Urinary bladder (tissue), 3 donors: ENCODE measurements at regions not wholly inside any gene's neighbourhood (a gene's known extent, or its start where the extent isn't known, plus 50 kb on each side); places are given as distances from the start of the nearest gene placed in this dataset.
A peak's percentile ranks its signal among the peaks of the same experiment; 100 is the strongest.

ENCODE experiments used
- DNase-seq: peaks from one replicate; pipeline ENCODE4 v3.0.0-alpha.2; 2015; ENCODE audit errors: extremely low spot score
- H3K27ac ChIP-seq: one replicate; pipeline ENCODE4 v1.5.1; 2013; ENCODE audit warnings: low read depth, mild to moderate bottlenecking, moderate library complexity
- H3K36me3 ChIP-seq: one replicate; pipeline ENCODE4 v1.6.1; 2013; ENCODE audit warnings: mild to moderate bottlenecking, moderate library complexity; ENCODE audit not compliant: insufficient read depth
- H3K4me1 ChIP-seq: one replicate; pipeline ENCODE4 v1.6.1; 2013; ENCODE audit warnings: mild to moderate bottlenecking, moderate library complexity; ENCODE audit not compliant: insufficient read depth
- H3K4me3 ChIP-seq: one replicate; pipeline ENCODE4 v1.5.1; 2013; ENCODE audit warnings: low read depth, low read length
- WGBS: extraction: QIAGEN DNeasy Blood & Tissue Kit; methylation state at CpG from one replicate; pipeline ENCODE4 v1.1.7; 2013; 5-methylcytosine and 5-hydroxymethylcytosine counted together
- donor health status: healthy with polysubstance abuse.
- donor health status: healthy.

- 45% methylated on average over 5 of the region's 5 CpGs for WGBS
- H3K36me3 ChIP-seq = no peaks in the 10 kb centered on the region
- no peak overlapping the region for H3K27ac ChIP-seq
- no peaks in the 10 kb centered on the region for H3K4me1 ChIP-seq
- no peak overlapping the region for H3K4me3 ChIP-seq
- DNase-seq = no peak
These were observed 136.9 kb downstream of the SLC38A1 start for GRCh38 chr12:46131732-46132469.

- Histone ChIP-seq H3K27ac (no peak overlapping the region), H3K4me1 (no peaks in the 10 kb centered on the region), H3K4me3 (no peak overlapping the region), H3K36me3 (no peaks in the 10 kb centered on the region)
- 82% methylated on average over 6 of the region's 6 CpGs for WGBS
- no peak for DNase-seq
These were observed 137.3 kb upstream of the SCAF11 start for GRCh38 chr12:46127656-46128055.

GRCh38 chr12:46126050-46126727, 135.8 kb upstream of the SCAF11 start:
- Histone ChIP-seq H3K4me1 (no peaks in the 10 kb centered on the region), H3K4me3 (no peak overlapping the region), H3K36me3 (no peaks in the 10 kb centered on the region), H3K27ac (no peak overlapping the region)
- DNase-seq = no peak
- WGBS = 78% methylated on average over 4 of the region's 4 CpGs

DNA sequence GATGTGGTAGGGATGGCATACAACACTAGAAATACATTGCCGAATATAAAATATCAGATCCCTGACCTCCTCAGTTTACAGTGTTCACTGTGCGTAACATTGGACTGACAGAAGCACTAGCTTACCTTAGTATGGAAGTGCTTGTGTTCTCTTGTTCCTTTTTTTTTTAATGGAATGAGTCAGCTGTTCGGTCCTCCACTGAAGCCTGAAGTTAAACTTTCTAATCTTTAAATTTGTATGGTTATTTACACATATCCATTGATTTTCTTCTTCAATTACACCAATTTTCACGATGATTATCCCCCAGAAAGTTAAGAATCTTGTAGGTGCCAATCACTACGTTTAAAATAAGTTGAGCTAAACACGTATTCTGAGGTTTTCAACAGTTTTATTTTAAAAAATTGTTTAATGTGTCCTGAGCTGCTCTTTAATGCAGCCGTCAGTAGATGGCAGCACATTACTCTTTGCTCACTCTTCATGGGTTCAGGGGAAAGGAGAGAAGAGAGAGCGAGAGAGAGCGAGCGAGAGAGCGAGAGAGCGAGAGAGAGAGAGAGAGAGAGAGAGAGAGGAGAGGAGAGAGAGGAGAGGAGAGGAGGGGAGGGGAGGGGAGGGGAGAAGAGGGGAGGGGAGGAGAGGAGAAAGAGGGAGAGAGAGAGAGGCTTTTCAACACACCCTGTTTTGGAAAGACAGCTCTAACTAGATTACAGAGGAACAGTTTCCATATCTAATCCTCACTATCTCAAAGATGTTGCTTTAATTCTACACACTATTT, 134.7 kb upstream of the SCAF11 start:
- peak; percentile 75 for DNase-seq

DNA sequence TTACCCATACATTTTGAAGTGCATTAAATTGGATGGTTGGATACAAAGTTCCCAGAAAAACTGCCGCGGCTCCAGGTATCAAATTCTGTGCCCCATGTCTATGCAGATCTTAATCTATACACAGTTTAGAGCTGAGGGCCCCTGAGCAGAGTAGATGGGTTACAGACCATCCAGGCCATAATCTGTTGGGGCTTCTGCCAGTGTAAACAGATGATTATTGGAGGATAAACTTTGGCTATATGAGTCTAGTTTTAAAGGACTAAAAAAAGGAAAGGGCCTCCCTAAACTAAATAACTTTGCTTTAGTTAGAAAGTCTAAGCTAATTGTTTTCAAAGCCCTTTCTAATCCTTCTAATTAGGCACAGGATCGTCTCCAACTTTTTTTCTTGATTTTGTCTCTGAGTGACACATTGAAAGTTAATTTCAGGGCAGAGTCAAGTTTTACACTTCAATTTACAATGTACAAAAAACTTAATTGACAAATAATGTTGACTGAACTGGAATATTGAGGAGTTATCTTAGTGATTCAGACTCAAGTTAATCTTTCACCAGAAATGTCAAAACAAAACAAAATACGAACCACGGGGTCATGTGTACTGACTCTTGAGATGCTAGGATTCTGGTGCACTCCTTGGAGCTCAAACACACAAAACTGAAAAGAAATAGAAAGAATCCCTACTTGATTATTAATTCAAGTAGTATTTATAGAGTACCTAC, 133.9 kb upstream of the SCAF11 start:
- DNase-seq = no peak
- Histone ChIP-seq H3K27ac (no peak overlapping the region), H3K4me3 (no peak overlapping the region), H3K4me1 (no peaks in the 10 kb centered on the region), H3K36me3 (no peaks in the 10 kb centered on the region)
- 25% methylated on average over 5 of the region's 5 CpGs for whole genome bisulfite sequencing

More for the DNA sequence above, 134.7 kb upstream of the SCAF11 start:
- no peak overlapping the region for H3K27ac ChIP-seq
- no peaks in the 10 kb centered on the region for H3K4me1 ChIP-seq
- 8% methylated on average over 12 of the region's 12 CpGs for whole genome bisulfite sequencing
- no peak overlapping the region for H3K4me3 ChIP-seq
- H3K36me3 ChIP-seq = no peaks in the 10 kb centered on the region

GRCh38 chr12:46112364-46112763, 122.0 kb upstream of the SCAF11 start:
- no peaks in the 10 kb centered on the region for H3K4me1 ChIP-seq
- no peak overlapping the region for H3K27ac ChIP-seq
- H3K4me3 ChIP-seq = no peak overlapping the region
- no peak for DNase-seq
- no peaks in the 10 kb centered on the region for H3K36me3 ChIP-seq

DNA sequence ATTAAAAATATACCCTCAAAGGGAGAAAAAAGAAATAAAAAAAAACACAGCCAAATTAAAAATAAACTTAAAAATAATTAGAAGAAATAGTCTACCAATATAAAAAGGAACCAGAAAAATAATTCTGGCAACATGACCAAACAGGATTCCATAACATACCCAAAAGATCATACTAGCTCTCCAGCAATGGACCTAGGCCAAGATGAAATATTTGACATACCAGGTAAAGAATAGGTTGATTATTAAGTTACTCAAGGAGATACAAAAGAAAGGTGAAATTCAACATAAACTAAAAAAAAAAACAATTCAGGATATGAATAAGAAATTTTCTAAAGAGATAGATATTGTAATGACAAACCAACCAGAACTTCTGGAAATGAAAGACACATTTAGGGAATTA, 121.3 kb upstream of the SCAF11 start:
- Histone ChIP-seq H3K4me1 (no peaks in the 10 kb centered on the region), H3K4me3 (no peak overlapping the region)
- DNase-seq = no peak

GRCh38 chr12:46110928-46111699, 120.7 kb upstream of the SCAF11 start:
- no peak overlapping the region for H3K27ac ChIP-seq
- no peaks in the 10 kb centered on the region for H3K36me3 ChIP-seq
- no peaks in the 10 kb centered on the region for H3K4me1 ChIP-seq
- H3K4me3 ChIP-seq = no peak overlapping the region
- no peak for DNase-seq
- 68% methylated on average over 1 of the region's 1 CpG for WGBS

More for the DNA sequence above, 121.3 kb upstream of the SCAF11 start:
- Histone ChIP-seq H3K27ac (no peak overlapping the region), H3K36me3 (no peaks in the 10 kb centered on the region)

DNA sequence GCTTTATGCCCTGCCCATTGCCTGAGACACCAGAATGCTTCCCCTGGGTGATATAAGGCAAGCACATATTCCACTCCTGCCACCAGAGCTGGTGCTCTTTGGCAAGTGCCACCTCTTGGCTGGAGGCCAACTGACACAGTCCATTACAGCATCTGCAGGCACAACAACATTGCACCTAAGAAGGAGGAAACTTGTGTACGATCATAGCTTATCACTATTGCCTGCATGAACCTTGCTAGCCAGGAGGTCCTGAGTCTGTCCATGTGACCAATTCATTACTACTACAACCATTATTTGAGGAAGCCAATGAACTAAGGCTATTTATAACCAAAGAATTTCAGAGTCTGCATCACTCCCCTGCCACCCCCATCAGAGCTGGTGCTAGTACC, 119.8 kb upstream of the SCAF11 start:
- Histone ChIP-seq H3K4me3 (no peak overlapping the region), H3K27ac (no peak overlapping the region), H3K4me1 (no peaks in the 10 kb centered on the region), H3K36me3 (no peaks in the 10 kb centered on the region)
- no peak for DNase-seq
- WGBS = 51% methylated on average over 1 of the region's 1 CpG

GRCh38 chr12:46109343-46110222, 119.2 kb upstream of the SCAF11 start:
- 84% methylated on average over 9 of the region's 9 CpGs for WGBS
- no peak overlapping the region for H3K4me3 ChIP-seq

DNA sequence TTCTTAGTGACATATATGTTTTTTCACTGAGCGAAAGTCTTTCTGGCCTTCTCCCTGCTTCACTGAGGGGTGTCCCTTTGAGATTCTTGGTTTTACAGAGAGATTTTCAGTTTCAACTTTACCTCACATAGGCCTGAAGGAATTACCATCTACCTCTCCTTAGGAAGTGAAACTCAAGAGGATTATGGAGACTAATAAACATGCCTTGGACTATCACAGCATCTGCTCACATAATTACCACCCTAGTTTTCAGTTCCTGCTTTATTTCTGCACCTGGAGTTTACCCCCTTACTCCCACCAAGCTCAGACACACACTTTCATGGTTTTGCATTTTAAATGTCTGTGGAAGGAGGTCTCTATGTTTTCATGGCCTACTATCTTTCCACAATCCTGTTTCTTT, 118.3 kb upstream of the SCAF11 start:
- WGBS = 98% methylated on average over 1 of the region's 1 CpG
- H3K4me3 ChIP-seq = no peak overlapping the region

More at GRCh38 chr12:46109343-46110222, 119.2 kb upstream of the SCAF11 start:
- H3K27ac ChIP-seq = no peak overlapping the region
- no peaks in the 10 kb centered on the region for H3K4me1 ChIP-seq
- DNase-seq = no peak
- H3K36me3 ChIP-seq = no peaks in the 10 kb centered on the region

DNA sequence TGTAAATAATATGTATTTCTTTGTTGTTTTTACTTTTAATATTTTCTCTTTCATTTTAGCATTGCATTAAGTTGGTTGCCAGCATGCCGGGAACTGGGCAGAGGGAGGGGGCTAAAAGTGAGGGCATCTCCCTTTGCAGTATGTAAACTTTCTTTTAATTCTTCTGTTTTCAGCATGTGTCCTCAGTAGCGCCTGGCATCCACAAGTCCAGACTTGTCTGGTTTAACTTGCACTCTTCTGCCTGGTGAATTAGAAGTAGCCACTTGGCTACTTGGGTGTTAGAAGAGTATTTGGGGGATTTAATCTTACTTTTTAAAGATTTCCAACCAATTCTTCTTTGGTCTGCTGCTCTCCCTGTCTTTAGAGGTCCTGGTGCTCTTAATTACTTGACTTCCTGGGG, 117.2 kb upstream of the SCAF11 start:
- H3K4me3 ChIP-seq = no peak overlapping the region
- no peak for DNase-seq
- no peaks in the 10 kb centered on the region for H3K36me3 ChIP-seq
- H3K27ac ChIP-seq = no peak overlapping the region
- H3K4me1 ChIP-seq = no peaks in the 10 kb centered on the region
- WGBS = 85% methylated on average over 2 of the region's 2 CpGs

More for the DNA sequence above, 118.3 kb upstream of the SCAF11 start:
- no peak overlapping the region for H3K27ac ChIP-seq
- no peaks in the 10 kb centered on the region for H3K36me3 ChIP-seq
- H3K4me1 ChIP-seq = no peaks in the 10 kb centered on the region
- no peak for DNase-seq
